ENCODE measurements at regions not wholly inside any gene's neighbourhood (a gene's known extent, or its start where the extent isn't known, plus 50 kb on each side); places are given as distances from the start of the nearest gene placed in this dataset.
"Not testable (repeated sequence)": the region's sequence is repeated elsewhere in the genome, so short reads cannot be mapped to it uniquely, and the experiment has no call there.

DNA sequence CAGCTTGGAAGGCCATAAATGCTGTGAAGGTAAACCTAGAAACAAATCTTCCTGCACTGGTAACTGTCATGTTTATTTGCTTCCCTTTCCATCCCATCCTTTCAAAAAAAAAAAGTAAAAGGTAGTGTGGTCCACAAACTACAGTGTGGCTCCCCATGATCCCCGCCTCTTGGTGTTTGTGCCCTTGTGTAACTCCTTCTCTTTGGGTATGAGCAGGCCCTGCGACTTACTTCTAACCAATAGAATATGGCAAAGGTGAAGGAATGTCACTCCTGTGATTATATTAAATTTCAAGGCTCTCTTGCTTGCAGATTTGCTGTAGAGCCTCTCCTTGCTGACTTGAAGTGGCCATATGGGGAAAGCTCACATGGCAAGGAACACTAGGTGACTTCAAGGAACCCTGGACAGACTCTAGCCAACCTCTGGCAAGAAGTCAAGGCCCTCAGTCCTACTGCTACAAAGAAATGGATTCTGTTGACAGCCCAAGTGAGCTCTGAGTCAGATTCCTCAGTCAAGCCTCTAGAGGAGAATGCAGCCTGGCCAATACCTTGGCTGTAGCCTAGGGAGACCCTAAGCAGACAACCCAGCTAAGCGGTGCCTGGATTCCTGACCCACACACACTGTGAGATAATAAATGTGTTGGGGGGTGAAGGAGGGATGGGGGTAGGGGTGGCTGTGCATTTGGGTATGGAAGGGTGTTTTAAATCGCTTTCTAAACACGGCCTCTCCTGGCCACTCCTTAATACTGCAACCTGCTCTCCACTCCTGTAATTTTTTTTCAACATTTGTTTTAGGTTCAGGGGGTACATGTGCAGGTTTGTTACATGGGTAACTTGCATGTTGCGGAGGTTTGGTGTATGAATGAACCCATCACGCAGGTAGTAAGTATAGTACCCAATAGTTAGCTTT lies 115.0 kb upstream of the NBPF9 start:
- not testable (repeated sequence) for H3K36me3 ChIP-seq; H3K4me1 ChIP-seq; DNase-seq (ENCODE audit: low spot score in 2 of 2); H3K4me3 ChIP-seq; H3K9me3 ChIP-seq; H3K27me3 ChIP-seq; H3K27ac ChIP-seq
- 73% methylated on average over 2 of the region's 7 CpGs for WGBS

DNA sequence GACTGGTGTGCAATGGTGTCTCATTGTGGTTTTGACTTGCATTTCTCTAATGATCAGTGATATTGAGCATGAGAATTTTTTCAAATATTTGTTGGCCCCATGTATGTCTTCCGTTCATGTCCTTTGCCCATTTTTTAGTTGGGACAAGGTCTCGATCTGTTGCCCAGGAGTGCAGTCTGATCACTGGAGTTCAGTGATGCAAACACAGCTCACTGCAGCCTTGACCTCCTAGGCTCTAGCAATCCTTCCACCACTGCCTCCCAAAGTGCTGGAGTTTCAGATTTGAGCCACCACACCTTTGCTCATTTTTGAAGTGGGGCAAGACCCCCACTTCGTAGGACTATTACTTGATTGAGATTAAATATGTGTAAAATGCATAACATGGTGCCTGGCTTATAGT lies 116.2 kb upstream of the NBPF9 start:
- not testable (repeated sequence) for H3K27ac ChIP-seq; DNase-seq (ENCODE audit: low spot score in 2 of 2); H3K4me3 ChIP-seq; H3K36me3 ChIP-seq; H3K27me3 ChIP-seq; H3K9me3 ChIP-seq; H3K4me1 ChIP-seq
- no CpG with 5 or more reads among the region's 3 CpGs for WGBS

DNA sequence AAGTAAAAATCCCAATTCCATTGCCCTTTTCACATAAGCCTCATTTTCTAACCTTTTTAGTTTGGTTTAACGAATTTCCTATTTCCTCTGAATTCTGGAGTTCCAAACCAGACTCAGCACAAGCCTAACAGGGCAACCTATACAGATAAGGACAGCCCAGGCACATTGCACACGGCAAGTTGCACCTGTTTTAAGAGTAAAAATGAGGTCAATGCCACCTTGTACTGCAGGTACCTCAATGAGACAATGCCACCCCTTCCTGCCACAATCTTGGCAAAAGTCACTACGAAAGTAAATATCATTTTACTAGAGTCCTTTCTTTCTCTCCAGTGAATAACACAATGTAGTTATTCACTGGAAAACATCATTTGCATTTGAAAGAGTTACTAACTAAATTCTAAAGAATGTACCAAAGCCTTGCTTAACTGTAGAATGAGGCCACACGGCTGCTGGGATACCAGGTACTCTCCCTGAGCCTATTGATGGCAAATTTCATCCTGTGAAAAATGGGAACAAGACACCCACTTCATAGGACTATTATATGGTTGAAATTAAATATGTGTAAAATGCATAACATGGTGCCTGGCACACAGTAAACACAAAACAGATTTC lies 117.2 kb upstream of the NBPF9 start:
- WGBS: no CpG with 5 or more reads among the region's 4 CpGs

DNA sequence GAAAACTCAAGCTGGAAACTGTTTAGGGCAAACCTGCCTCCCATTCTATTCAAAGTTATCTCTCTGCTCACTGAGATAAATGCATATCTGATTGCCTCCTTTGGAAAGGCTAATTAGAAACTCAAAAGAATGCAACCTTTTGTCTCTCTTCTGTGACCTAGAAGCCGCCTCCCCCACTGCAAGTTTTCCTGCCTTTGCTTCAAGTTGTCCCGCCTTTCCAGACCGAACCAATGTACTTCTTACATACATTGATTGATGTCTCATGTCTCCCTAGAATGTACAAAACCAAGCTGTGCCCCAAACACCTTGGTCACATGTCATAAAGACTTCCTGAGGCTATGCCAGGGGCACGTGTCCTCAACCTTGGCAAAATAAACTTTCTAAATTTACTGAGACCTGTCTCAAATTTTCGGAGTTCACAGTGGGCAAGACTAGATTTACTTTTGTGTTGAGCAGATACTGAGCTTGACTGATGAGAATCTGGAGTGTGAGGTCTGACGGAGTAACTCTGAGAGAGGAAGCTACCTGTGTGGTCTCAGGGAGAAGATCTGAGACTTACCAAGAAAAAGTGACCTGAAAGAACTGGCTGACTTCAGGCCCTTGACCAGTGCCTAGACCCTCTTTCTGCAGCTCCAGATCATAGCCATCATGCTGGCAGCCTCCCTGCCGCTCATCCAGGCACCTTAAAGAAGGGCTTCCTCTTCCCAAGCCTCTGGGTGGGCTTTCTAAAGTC lies 124.7 kb upstream of the NBPF9 start:
- not testable (repeated sequence) for H3K4me3 ChIP-seq; H3K9me3 ChIP-seq; H3K27me3 ChIP-seq; H3K36me3 ChIP-seq; DNase-seq (ENCODE audit: low spot score in 2 of 2); H3K4me1 ChIP-seq
- H3K27ac ChIP-seq: peak overlapping the region; percentile 78
- WGBS: 53% methylated on average over 2 of the region's 7 CpGs

More for the DNA sequence above, 117.2 kb upstream of the NBPF9 start:
- not testable (repeated sequence) for H3K36me3 ChIP-seq; H3K27ac ChIP-seq; DNase-seq (ENCODE audit: low spot score in 2 of 2); H3K4me3 ChIP-seq; H3K9me3 ChIP-seq; H3K4me1 ChIP-seq; H3K27me3 ChIP-seq

DNA sequence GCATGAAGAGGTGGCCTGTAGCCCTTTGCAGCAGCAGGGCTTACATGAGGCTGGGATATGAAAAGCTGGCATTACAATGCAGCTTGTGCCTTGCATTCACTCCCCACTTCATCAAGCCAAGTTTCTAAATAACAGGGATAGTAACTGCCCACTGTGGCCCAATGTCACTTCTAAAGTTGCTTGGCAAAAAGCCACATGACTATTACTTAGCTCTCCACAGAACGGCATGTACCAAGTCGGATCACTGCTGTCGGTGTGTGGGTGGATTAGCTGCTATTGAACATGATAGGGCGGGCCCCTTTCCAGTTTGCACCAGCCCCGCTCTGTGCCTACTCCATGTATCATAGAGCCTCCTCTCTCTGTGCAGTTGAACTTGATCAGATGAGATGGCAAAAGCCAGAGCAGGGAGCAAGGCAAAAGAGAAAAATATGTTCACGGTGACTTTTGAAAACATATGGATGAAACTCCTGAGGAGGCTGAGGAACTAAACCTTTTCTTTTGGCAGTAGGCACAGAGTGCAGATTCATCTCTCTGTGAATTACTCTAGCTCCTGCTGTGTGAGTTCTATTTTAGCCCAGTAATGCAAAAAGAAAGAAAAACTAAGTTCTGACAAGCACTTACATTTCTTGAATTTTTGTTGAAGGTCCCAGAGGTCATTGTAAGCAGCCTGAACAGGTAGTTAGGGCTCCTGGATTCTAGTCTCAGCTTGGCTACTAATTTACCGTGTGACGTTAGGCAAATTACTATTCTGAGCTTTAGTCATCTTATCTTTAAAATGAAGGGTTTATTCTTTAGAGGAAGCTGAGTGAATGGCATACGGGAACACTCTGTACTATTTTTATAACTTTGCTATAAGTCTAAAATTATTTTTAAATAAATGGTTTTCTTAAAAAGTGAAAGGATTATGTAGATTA lies 125.6 kb upstream of the NBPF9 start:
- H3K9me3 ChIP-seq; H3K4me3 ChIP-seq; H3K36me3 ChIP-seq; H3K27me3 ChIP-seq; H3K4me1 ChIP-seq; DNase-seq (ENCODE audit: low spot score in 2 of 2): not testable (repeated sequence)
- H3K27ac ChIP-seq: peak overlapping the region; percentile 82
- WGBS: 40% methylated on average over 1 of the region's 9 CpGs

DNA sequence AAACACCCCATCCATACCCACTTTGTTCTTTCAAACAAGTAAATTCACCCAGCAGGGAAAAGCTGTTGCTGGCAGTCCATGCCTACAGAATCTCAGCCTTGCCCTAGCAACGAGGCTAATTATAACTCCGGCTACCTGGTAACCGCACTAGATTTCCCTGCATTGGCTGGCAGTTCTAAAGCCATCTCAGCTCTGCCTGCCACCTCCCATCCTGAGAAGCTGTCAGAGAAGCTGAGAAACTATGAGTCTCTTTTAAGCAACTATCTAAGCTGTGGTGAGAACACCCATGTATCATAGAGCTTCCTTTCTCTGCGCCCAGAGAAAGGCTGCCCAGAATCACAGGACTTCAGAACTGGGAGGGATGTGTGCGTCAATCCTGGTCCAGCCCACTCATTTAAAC lies 126.5 kb upstream of the NBPF9 start:
- not testable (repeated sequence) for DNase-seq (ENCODE audit: low spot score in 2 of 2); H3K27me3 ChIP-seq; H3K4me3 ChIP-seq; H3K36me3 ChIP-seq; H3K9me3 ChIP-seq; H3K4me1 ChIP-seq
- H3K27ac ChIP-seq: peak overlapping the region; percentile 69
- WGBS: 15% methylated on average over 2 of the region's 5 CpGs

DNA sequence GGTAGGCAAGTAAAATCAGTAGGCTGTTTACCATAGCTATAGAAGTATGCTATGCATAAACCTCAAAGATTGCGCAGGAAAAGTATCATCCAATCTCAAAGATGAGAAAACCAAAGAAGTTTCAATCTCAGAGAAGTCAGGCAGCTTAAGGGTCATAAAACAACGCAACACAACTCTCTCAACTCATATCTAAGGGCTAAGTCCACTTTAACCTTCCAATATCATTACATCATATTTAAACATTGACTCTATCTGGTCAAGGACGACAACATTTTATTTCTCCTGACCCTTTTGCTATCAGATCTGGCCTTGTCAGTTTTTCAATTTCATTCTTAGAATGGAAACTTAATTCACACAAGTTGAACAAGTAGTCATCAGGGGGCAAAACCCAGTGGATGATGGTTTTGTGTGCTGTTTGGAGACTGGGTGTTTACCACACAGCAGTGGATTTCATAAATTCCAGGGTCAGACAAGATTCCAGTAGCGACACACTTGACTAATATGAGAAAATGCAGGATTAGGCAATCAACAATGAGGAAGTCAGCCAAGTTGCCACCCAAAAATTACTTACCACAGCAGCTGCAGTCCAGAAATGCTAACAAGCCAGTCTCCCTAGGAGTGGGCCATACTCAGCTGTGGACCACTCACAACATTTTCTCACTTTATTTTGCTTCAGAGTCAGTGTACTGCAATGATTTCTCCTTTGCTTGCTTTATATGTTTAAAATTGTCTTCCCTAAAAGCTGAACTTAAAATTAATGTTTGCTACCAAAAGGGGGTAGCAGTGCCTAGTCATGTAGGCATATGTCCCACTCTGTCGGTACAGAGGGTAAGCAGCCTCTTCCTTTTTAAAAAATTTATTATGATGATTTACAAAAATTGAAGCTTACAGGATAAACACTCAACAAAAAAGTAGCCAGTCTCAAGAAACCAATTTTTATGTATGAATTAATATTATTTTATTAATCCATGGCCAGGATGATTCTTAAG lies 131.9 kb upstream of the NBPF9 start:
- no CpG with 5 or more reads among the region's 5 CpGs for WGBS
- not testable (repeated sequence) for DNase-seq (ENCODE audit: low spot score in 2 of 2); H3K4me1 ChIP-seq

DNA sequence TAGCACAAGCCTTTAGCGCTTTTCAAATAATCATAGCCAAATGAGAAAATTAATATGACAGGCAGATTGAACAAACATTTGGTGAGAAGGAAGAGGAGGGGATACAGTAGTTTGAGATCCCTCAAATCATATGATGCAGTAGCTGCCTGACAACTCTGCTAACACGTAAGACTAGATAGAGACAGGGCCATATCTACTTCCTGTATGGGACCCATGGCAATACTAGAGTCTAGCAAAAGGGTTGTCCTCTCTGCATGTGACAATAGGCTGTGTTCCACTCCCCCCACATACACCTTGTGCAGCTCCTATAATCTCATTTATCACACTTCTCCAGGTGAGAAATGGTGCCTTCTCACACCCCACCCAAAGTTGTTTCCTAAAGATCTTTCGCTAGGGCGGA lies 134.2 kb upstream of the NBPF9 start:
- not testable (repeated sequence) for H3K4me3 ChIP-seq; H3K27me3 ChIP-seq; H3K4me1 ChIP-seq; DNase-seq (ENCODE audit: low spot score in 2 of 2); H3K27ac ChIP-seq; H3K36me3 ChIP-seq; H3K9me3 ChIP-seq
- 75% methylated on average over 2 of the region's 4 CpGs for WGBS

More for the DNA sequence above, 131.9 kb upstream of the NBPF9 start:
- H3K27me3 ChIP-seq, H3K4me3 ChIP-seq, H3K9me3 ChIP-seq, H3K27ac ChIP-seq, H3K36me3 ChIP-seq: not testable (repeated sequence)

DNA sequence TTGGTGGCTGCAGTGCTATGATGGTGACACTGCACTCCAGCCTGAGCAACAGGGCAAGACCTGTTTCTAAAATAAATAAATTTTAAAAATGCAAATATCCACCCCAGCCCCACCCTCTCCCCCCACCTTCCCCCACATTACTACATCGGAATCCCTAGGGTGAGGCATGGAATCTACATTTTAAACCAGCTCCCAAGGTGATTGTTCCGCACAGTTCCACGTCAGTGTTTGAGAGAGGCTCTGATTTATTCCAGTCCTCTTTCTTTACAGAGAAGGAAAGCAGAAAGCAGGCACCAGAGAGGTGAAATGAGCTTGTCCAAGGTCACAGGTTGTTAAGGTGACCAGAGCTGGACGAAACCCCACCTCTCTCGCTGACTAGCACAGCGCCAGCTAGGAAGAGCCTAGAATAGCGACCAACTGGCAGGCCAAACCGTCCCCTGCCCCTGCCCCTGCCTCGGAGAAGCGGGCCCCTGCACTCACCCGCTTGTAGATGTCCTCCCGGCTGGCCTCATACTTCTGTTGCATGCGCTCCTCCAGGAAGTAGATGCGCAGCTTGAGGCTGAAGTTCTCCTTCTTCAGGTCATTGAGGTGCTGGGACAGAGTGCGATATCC lies 136.7 kb upstream of the NBPF9 start:
- not testable (repeated sequence) for H3K27me3 ChIP-seq; H3K4me1 ChIP-seq; DNase-seq (ENCODE audit: low spot score in 2 of 2); H3K36me3 ChIP-seq; H3K9me3 ChIP-seq; H3K4me3 ChIP-seq; H3K27ac ChIP-seq
- no CpG with 5 or more reads among the region's 15 CpGs for WGBS

DNA sequence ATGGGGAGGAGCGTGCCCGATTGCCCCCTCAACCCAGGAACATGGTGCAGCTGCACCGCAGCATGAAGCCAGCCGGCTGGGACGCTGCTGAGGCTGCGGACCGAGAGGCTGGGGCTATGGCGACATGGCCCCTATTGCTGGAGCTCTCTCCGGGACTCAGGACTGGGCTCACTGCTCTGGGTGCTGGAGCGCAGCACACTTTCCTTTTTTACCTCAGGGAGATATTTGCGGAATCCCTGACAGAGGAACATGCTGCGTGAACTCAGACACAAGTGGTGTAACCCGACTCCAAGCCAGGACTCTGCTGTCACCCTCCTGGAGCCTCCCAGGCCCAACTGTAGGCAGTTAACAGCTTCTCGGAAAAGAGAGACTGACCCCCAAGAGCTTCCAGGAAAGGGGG lies 137.2 kb upstream of the NBPF9 start:
- not testable (repeated sequence) for DNase-seq (ENCODE audit: low spot score in 2 of 2); H3K4me1 ChIP-seq; H3K4me3 ChIP-seq; H3K9me3 ChIP-seq; H3K27me3 ChIP-seq; H3K27ac ChIP-seq; H3K36me3 ChIP-seq
- WGBS: no CpG with 5 or more reads among the region's 14 CpGs

DNA sequence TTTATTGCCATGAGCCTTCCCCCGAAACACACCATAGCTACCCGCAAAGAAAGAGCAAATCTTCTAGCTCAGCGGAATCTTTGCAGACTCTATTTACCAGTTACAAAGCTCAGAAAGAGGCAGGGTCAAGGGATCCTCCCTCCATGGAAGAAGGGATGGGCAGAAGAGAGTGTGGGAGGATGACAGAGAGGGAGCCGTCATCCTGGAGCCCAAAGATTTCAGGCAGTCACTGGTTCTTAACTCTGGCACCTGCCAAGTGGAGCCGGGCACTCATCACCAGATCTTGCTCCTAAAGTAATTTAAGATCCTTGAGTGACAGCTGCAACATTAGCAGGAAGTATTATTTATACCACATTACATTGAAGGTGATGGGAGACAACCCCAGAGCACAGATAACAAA lies 137.9 kb upstream of the NBPF9 start:
- H3K27ac ChIP-seq; H3K4me3 ChIP-seq; H3K9me3 ChIP-seq; H3K36me3 ChIP-seq; H3K27me3 ChIP-seq; DNase-seq (ENCODE audit: low spot score in 2 of 2); H3K4me1 ChIP-seq: not testable (repeated sequence)
- no CpG with 5 or more reads among the region's 5 CpGs for WGBS

DNA sequence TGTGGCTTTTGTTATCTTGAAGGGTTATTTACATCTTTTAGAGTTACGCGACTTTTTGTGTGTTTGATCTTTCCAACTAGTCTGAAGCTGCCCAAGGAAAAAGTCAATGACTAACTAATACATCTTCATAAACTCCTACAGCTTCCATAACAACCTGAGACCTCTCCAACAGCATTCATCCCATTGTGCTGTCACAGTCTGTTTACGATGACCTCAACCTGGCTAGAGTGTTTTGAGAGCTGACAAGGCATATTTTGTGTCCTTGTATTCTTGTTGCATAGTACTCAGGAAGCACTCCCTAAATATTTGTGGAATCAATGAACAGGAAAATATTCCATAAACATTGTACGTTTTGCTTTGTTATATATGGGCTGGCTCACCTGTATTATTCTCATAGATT lies 140.2 kb upstream of the NBPF9 start:
- H3K9me3 ChIP-seq; H3K4me1 ChIP-seq; DNase-seq (ENCODE audit: low spot score in 2 of 2); H3K4me3 ChIP-seq; H3K27me3 ChIP-seq; H3K27ac ChIP-seq; H3K36me3 ChIP-seq: not testable (repeated sequence)
- WGBS: no CpG with 5 or more reads among the region's 4 CpGs

Data from suprapubic skin (tissue), 4 donors.